GM21619 (cell line): ENCODE measurements at regions not wholly inside any gene's neighbourhood (a gene's known extent, or its start where the extent isn't known, plus 50 kb on each side); places are given as distances from the start of the nearest gene placed in this dataset.

Source experiments
- ATAC-seq: cut with Tn5 transposase; IDR thresholded peaks from one replicate; pipeline ENCODE4 v1.9.1; 2021; ENCODE audit not compliant: unreplicated experiment

DNA sequence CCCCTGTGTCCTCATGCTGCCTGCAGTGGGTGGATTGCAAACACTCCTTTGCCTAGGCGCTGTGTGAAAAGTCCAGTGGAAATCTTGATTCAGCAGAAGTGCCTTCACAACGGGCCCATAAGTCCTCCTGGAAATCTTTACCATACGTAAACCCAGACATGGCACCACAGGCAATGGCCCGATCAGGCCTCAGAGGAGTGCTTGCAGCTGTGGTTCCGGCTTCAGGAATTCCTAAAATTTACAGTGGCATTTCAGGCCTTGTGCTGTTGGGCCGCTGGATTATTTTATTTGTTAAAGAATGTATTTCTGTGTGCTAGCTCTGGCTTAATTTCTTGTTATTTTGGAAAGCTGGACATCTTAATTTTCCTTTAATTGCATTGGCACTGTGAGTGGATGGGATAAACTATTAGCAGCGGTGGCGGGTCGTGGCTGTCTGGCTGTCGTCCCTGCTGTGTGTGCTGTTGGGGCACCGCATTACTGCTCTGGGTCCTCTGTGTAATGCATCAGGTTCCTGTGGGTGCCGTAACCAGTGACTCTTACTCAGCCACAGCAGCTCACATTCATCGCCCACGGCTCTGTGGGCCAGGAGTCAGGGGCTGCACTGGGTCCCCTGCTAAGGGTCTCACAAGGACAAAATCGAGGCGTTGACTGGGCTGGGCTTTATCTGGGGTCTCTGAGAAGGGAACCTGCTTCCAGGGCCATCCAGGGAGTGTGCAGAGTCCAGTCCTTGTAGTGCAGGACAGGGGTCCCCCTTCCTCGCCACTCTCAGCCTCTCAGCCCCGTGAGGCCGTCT, 73.1 kb downstream of the RTP5 start:
- ATAC-seq: no peak

DNA sequence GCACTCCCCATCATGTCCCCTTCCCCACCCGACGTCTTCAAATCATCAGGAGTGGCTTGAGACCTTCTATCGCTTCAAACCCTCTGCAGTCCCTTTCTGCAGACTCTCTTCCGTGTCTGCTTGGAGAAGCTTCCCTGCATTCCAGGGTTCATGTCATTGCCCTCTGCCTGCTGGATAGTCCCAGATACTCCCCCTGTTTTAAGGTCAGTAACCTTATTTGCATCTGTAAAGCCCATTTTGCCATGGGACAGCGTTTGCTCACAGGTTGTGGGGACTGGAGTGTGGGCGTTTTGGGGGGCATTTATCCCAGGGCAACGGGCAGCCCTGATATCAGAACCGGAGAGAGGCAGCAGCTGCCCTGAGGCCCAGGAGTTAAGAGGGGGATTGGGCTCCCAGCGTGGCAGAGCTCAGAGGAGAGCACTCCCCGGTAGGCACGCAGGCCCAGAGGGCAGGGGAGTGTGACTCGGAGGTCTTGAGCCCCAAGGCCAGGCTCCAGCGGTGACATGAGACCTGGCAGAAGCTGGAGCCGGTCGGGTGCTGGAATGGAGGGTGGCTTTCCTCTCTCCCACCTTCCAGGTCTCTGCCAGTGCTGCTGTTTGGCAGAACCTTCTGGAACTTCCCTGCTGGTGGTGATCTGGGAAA, 73.8 kb downstream of the RTP5 start:
- ATAC-seq: no peak

DNA sequence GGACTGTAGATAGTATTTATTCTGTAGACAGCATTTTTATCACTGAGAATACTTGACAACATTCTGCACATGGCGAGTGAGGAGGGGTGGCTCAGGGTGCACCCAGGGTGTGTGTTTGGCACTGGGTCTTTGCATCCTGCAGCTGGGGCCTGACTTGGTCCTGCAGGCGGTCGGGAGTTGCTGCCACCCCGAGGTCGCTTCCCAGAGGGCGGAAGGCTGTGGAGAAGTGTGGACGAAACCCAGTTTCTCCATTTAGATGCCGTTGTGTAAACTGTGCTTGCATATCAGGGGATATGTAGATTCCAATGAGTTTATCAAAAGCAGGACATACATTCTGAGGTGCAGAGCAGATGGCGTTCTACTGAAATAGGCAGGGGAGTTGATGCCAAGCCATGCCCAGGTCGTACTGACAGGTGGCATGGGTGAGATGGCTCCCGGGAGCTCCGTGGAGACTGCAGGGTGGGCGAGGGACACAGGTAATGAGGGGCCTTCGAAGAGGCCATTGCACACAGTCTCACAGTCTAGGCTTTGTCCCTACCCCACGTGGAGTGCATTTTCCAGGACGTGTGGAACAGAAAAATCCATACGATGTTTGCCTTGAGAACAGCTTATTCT, 74.5 kb downstream of the RTP5 start:
- ATAC-seq: no peak

DNA sequence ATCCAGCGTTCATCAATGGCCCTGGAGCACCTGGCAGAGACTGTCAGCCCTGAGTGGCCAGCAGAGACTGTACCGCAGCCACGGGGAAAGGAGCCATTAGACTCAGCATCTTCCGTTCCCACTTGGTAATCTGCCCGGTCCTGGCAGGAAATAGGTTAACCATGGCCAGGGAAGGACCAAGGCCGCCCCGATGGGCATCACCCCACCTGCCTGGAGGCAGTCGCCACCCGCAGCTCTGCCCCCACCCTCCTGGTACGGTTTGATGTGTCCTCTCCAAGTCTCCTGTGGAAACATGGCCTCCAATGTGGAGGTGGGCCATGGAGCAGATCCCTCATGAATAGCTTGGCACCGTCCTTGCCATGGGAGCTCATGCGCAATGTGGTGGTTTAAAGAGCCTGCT, 75.3 kb downstream of the RTP5 start:
- no peak for ATAC-seq

DNA sequence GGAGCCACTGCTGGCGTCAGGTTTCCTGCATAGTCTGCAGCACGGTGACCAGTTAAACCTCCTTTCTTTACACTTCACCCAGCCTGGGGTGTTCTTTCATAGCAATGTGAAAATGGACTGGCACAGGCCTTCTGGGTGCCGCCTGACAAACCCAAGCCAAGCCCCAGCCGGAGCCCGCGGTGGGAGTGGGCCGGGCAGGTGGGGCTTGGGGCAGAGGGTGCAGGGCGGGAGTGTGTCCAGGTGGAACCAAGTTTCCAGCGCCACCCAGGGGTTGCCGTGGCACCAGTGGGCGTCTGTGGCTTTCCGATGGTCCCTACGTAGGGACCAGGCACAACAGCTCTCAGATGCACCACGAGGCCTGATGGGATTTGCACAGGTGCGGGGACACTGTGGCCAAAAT, 75.8 kb downstream of the RTP5 start:
- ATAC-seq: no peak

DNA sequence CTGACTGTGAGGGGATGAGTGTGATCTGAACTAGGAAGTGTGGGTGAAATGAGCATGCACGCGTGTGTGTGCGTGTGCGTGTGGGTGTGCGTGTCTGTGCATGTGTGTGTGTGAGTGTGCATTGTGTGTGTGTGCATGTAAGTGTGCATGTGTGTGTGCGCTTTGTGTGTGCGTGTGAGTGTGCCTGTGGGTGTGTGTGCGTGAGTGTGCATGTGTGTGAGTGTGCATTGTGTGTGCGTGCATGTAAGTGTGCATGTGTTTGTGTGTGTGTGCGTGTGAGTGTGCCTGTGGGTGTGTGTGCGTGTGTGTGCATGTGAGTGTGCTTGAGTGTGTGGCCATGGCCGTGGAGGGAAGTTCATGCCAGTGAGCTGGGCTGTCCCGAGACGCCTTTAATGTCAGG, 76.3 kb downstream of the RTP5 start:
- ATAC-seq: no peak

DNA sequence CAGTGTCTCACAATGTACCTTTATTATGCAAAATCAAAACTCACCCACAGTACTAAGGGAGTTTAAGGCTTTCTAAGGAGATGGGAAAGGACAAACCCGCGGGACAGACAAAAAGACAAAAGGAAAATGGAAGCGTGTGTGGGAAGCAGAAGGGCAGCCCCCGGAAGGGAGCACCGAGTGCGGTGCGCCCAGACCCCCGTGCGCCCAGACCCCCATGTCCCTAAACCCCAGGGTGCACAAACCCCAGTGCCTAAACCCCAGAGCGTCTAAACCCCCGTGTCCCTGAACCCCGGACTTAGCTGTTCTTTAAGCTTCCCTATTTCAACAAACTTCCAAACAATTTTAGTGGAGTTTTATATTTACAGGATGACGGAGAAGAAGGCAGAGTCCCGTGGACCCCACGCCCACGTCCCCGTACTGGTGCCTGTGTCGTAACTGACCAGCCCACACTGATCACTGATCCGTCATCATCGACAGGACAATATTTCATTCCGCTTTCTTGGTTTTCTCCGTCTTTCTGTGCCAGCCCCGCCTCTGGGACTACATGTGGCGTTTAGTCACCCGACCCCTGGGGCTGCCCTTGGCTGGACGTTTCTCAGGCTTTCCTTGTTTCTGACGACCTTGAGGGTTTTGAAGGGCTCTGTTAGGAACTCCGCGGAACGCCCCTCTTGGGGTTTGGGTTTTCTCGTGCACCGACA, 76.9 kb downstream of the RTP5 start:
- no peak for ATAC-seq

DNA sequence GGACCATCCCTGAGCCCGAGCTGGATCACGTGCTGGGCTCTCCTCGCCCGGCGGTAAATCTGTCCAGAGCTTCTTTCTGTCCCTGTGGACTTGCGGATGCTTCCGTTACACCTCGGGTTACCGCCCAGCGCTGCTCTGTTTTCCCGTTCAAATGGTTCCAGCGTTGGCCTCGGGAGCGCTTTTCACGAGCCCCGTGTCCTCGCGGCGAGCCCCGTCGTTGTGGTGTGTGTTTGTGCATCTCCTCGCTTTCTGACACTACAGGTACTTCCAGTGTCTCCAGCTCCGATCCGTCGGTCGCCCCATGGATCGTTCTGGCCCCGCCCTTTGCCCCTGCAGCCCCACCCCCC, 77.4 kb downstream of the RTP5 start:
- ATAC-seq: no peak

DNA sequence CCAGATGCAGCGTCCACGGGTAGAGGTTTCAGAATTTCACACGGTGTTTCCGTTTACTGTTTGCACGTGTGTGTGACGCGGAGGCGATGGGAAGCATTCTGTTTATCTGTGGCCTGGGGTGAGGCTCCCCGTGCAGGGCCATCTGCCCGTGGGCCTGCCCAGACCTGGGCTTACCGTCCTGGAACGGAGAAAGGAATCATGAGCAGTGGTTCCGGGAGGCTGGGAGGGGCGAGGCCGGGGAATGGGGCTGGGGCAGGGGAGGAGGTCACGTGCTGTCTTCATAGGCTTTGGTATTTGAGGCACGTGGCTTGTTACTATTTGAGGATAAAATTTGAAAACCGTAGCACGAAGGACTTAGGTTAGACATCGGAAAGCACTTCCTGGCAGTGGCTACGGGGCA, 77.9 kb downstream of the RTP5 start:
- no peak for ATAC-seq

DNA sequence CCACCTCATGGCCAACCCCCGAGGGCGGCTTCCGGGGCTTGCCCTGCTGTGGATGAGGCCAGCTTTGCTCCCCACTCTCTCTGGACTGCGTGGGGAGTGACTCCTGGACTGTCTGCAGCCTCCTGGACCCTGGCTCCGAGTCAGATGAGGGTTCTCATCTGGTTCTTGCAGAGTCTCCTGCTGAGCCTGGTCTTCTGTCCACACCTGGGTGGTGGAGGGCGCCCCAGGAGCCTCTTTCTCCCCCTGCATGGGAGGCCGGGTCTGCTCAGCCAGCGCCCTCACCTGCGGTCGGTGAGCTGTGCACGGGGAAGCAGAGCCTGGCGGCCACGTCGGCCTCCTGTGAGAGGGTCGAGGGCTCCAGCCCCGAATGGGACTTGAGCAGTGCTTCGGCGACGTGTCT, 78.3 kb downstream of the RTP5 start:
- no peak for ATAC-seq

DNA sequence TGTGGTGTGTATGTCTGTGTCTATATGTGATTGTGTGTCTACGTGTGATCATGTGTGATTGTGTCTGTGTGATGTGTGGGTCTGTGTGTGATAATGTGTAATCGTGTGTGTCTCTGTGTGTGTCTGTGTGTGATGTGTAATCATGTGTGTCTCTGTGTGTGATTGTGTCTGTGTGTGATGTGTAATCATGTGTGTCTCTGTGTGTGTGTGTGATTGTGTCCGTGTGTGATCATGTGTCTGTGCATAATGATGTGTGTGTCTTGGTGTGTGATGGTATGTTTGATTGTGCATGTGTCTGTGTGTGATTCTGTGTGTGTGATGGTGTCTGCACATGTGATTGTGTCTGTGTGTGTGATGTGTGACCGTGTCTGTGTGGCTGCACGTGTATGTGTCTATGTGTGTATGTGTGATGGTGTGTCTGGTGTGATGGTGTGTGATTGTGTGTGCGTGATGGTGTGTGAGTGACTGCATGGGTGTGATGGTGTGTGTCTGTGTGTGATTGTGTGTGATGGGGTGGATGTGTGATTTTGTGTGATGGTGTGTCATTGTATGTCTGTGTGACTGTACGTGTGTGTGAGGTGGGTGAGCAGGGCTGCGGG, 78.9 kb downstream of the RTP5 start:
- no peak for ATAC-seq

DNA sequence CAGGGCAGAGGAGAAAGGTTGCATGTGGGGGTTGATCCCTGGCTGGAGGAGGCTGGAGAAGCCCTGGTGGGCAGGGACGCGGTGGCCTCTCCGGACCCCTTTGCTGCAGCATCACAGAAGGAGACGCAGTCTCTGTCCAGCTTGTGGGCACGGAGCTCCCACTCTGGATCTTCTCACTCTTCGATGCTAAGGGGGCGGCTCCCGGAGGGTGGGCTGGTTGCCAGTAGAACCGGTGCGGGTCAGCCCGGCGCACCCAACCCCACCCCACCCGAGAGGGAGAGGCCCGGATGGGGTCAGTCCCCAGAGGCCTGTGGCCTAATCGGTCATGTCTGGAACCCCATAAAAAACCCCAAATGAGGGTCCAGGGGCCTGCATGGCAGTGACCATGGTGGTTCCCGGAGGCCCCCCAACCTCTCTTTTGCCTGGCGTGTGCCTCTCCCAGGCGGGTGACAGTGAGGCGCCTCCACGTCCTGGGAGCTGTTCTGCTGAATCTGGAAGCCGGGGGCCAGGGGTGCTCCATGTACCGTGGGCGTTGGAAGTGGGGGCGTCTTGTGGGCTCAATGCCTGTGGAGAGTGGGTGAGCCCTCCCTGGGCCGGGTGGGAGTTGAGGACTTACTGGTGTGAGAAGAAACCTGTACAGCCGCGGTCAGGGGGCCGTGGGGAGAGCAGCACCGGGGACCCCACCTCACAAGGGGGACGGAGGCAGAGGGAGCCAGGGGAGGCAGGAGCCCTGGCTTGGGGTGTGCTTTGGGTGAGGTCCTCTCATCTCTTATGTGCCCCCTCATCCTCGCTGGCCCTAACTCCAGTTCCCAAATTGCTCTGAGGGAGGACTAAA, 79.6 kb downstream of the RTP5 start:
- no peak for ATAC-seq

DNA sequence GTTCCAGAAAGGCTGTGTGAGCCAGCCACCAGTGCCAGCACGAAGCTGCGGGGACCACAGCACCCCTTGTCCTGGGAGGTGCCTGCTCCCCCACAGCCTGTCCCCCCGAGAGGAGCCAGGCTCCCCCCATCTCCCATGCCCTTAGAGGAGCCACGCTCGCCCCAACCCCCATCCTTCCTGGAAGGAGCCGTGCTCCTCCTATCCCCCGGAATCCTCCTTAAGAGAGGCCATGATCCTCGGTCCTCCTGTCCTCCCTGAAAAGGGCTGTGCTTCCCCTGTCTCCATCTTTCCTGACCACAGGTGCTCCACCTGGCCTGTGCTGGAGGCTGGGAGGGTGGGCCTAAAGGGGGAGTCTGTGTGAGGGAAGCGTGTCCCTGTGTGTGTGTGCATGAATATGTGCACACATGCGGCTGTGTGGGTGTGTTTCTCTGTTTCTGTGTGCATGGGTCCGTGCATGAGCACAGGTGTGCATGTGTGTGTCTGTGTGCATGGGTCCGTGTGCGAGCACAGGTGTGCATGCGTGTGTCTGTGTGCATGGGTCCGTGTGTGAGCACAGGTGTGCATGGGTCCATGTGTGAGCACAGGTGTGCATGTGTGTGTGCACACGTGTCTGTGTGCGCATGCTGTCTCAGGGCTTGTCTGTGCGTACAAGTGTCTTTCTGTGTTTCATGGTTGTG, 80.3 kb downstream of the RTP5 start:
- no peak for ATAC-seq

DNA sequence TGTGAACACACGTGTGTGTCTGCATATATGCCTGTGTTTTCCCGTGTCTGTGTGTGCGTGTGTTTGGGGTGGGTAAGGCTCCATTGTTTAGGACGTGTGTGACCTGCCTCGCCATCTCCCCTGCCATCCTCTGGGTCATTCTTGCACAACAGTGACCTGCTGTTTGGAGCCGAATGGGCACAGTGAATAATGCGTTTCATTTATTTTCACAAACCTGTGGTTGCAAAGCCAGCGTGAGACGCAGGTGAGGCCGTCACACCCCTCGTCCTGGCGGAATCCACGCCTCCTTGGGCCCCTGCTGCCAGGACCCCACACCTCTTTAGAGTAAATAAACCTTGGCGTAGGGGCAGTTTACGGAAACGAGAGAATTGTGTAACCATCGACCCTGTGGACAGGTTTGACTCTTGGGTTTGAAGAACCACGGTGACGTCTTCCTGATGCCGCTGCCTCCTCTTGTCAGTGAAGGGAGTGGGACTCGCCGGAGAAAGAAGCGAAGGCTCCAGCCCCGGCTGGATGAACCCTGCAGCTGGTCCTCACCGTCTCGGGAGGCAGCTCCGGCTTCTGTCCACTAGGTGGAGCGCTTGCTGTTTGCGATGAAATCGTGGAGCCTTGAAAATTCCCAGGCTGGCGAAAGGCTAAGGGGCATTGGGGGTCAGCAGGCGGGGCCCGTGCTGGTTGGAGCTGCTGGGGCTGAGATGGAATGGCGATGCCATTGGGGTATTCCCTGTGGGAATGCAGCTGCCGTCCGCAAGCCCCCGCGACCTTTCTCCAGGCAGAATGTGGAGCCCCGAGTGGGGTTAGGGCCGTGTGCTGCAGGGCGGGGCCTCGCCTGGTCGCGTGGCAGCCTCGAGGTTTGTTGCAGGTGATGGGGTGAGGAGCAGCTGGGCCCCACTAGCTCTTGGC, 81.1 kb downstream of the RTP5 start:
- ATAC-seq: no peak

DNA sequence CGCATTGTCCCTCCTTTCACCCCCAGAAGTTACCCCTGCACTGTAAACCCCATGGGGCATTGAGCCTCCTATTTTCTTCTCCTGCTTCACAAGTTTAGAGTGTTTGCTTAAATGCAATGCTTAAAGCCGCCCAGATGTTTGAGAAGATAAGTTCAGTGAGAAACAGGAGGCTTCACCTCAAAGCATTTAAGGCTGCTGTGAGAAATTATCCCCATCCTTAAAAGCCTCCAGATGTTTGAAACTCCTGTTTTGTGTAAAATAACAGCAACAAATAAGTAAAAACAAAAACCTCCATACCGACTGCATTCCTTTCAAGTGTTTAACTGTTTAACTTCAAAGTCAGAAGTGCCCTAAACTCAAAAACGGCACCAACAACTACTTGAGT, 81.8 kb downstream of the RTP5 start:
- ATAC-seq: no peak

DNA sequence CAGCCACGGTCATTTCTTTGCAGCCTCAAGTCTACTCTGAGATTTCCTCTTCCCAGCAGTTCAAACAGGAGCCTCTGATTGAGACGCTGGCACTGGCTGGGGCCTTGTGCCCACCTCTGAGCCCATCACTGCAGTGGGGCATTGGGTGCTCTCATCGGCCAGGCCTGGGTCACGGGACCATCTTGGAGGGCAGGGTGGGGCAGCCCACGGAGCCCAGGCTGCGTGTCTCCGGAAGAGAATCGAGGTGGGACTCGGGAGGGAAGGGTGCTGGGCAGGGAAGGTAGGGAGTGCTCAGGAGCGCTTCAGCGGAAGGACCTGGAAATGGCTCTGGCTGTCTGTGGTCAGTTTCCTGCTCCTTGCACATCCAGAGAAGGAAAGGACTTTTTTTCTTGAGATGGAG, 82.4 kb downstream of the RTP5 start:
- ATAC-seq: no peak

DNA sequence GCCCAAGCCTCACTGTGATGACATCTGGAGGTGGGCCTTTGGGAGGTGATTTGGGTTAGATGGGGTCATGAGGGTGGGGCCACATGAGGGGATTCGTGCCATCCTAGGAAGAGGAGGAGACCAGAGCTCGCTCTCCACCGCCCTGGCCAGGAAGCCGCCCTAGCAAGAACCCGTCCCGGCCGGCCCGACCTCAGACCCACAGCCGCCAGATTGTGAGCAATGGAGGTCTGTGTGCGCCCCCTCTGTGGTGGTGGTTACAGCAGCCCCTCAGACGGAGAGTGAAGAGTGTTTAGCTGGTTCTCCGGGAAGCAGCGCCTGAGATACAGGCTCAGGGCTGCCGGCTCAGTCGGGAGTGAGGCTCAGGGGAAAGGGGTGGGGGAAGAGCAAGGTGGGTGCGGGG, 83.3 kb downstream of the RTP5 start:
- no peak for ATAC-seq

DNA sequence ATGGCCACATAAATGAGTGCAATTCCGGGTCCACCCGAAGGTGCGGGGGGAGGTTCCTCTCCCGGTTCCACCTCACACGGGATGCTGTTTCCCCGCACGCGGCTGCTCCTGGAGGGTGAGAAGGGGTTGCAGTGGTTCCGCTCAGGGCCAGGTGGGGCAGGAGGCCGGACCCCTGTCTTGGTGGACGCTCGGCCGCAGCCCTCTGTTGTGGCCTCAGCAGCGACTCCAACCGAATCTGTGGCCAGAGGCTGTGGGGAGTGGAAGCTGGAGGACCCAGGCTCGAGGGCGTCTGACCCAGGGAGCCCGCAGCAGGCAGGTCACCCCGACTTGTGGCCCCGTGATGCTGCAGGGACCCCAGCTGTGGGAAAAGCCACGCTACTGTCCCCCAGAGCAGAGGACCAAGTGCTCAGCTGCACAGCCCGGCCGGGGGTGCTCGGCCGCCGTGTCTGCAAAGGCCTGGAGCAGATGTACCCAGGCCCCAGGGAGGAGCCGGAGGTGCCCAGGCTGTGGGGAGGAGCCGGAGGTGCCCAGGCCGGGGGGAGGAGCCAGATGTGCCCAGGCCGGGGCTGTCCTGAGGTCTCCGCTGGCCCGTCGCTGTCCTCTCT, 83.9 kb downstream of the RTP5 start:
- ATAC-seq: no peak
